SH-SY5Y (cell line): ENCODE measurements at regions not wholly inside any gene's neighbourhood (a gene's known extent, or its start where the extent isn't known, plus 50 kb on each side); places are given as distances from the start of the nearest gene placed in this dataset.

Experiments
- GATA2 ChIP-seq: IDR thresholded peaks from 2 replicates; pipeline ENCODE4 v1.6.1; 2011; ENCODE audit warnings: mild to moderate bottlenecking, low read depth, low read length
- GATA3 ChIP-seq: IDR thresholded peaks from 2 replicates; pipeline ENCODE4 v1.6.1; 2011; ENCODE audit warnings: low read depth, mild to moderate bottlenecking, low read length, moderate library complexity

DNA sequence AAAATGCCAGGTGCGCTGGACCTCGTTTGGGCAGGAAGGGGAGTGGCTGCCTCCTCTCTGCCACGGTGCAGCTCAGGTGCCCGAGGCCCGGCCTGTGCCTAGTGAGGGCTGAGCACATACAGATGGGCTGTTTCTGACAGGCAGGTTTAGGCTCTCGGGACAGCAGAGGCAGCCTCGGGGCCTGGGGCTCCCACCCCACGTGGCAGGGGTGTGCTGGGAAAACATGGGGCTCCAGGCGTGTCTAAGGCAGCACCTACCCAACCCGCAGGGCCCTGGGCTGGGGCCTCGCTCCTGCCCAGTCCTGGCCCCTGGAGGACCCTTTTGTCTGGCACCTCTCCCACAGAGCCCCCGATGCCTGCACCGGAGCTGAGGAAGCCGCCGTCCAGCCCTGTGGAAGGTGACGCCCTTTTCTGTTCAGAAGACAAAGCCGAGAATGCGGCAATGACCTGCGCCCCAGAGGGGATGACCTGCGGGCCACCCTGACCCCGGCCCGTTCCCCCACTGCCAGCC is 76.4 kb upstream of the GALNT9 start:
- TF ChIP-seq GATA3 (no peak), GATA2 (no peak)
